Activated CD8-positive, alpha-beta T cell treated with anti-CD3 and anti-CD28 coated beads for 36 hours (primary cell): ENCODE measurements at regions not wholly inside any gene's neighbourhood (a gene's known extent, or its start where the extent isn't known, plus 50 kb on each side); places are given as distances from the start of the nearest gene placed in this dataset.

Source experiments
- ATAC-seq: fragments of 200-7000 bp; cut with Tn5 transposase; one replicate; pipeline ENCODE4 v1.10.0; 2021; ENCODE audit warnings: mild to moderate bottlenecking, moderate library complexity
- CTCF ChIA-PET: fragments of 350-600 bp; sonication (Branson Sonifier 250); formaldehyde crosslinking; loops from one replicate; lab custom pipeline; 2021; ENCODE audit warnings: antibody characterized with exemption; lab: Charles Lee
- POLR2A ChIA-PET: fragments of 350-600 bp; sonication (Branson Sonifier 250); formaldehyde crosslinking; loops from one replicate; lab custom pipeline; 2021; ENCODE audit warnings: antibody characterized with exemption; lab: Charles Lee
- DNase-seq: peaks from one replicate; pipeline ENCODE4 v3.0.0-alpha.2; 2020
- H3K27ac Mint-ChIP-seq: one replicate; pipeline ENCODE4 v1.8.0; 2021; ENCODE audit warnings: mild to moderate bottlenecking, mixed read lengths
- H3K27me3 Mint-ChIP-seq: one replicate; pipeline ENCODE4 v1.8.0; 2021; ENCODE audit warnings: mixed read lengths
- H3K36me3 Mint-ChIP-seq: one replicate; pipeline ENCODE4 v1.8.0; 2021; ENCODE audit warnings: low read depth, mixed read lengths
- H3K4me1 Mint-ChIP-seq: one replicate; pipeline ENCODE4 v1.8.0; 2021; ENCODE audit warnings: low read depth, mixed read lengths
- H3K4me3 Mint-ChIP-seq: one replicate; pipeline ENCODE4 v1.8.0; 2021; ENCODE audit warnings: mild to moderate bottlenecking, moderate library complexity, mixed read lengths
- H3K9me3 Mint-ChIP-seq: one replicate; pipeline ENCODE4 v1.8.0; 2021; ENCODE audit warnings: mixed read lengths
- CTCF ChIP-seq: fragments of 200-600 bp; IDR thresholded peaks from one replicate; pipeline ENCODE4 v1.8.0; 2022; ENCODE audit warnings: antibody characterized with exemption, mild to moderate bottlenecking
- intact Hi-C: fragments of 100-400 bp; cut with micrococcal nuclease; formaldehyde crosslinking; loops from one replicate; pipeline ENCODE4 v1.10.0; 2022

- ATAC-seq: no peak
- intact Hi-C loops: no loop called here
- POLR2A ChIA-PET: interaction anchor here (0.6 kb wide), 1 partner anchor 34 kb away, joined by 3 read pairs; no protein-coding TSS in a partner anchor
Measured at GRCh38 chr9:84163052-84163650, 177.4 kb downstream of the SLC28A3 start.

GRCh38 chr9:84166891-84167290, 173.7 kb downstream of the SLC28A3 start:
- Mint-ChIP-seq H3K36me3 (no peaks in the 10 kb centered on the region), H3K27ac (no peak overlapping the region), H3K4me1 (no peaks in the 10 kb centered on the region), H3K9me3 (no peaks in the 10 kb centered on the region), H3K27me3 (peaks cover 4% of the 10 kb centered on the region), H3K4me3 (no peak overlapping the region)
- no peak for DNase-seq
- intact Hi-C loops: no loop called here
- TF ChIP-seq CTCF: no peak
- ATAC-seq: no peak
- ChIA-PET CTCF (no interaction called here), POLR2A (no interaction called here)

More at GRCh38 chr9:84163052-84163650, 177.4 kb downstream of the SLC28A3 start:
- H3K27me3 Mint-ChIP-seq: peaks cover 19% of the 10 kb centered on the region
- H3K4me3 Mint-ChIP-seq: no peak overlapping the region
- no peaks in the 10 kb centered on the region for H3K36me3 Mint-ChIP-seq
- no peak for DNase-seq
- no peaks in the 10 kb centered on the region for H3K4me1 Mint-ChIP-seq
- H3K27ac Mint-ChIP-seq: no peak overlapping the region
- H3K9me3 Mint-ChIP-seq: no peaks in the 10 kb centered on the region
- no peak for TF ChIP-seq CTCF
- CTCF ChIA-PET: interaction anchor here (4.7 kb wide), 1 partner anchor 10 kb away, joined by 36 read pairs; no protein-coding TSS in a partner anchor

DNA sequence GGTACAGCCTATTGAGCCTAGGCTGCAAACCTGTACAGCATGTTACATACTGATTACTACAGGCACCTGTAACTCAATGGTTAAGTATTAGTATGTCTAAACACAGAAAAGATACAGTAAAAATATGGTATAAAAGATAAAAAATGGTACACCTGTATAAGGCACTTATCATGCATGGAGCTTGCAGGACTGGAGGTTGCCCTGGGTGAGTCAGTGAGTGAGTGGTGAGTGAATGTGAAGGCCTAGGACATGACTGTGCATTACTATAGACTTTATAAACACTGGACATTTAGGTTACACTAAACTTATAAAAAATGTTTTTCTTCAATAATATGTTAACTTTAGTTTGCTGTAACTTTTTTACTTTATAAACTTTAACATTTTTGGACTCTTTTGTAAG, 171.3 kb downstream of the SLC28A3 start:
- no peak for DNase-seq
- Mint-ChIP-seq H3K4me3 (no peak overlapping the region), H3K9me3 (no peaks in the 10 kb centered on the region), H3K4me1 (no peaks in the 10 kb centered on the region), H3K27ac (no peak overlapping the region), H3K36me3 (no peaks in the 10 kb centered on the region), H3K27me3 (no peaks in the 10 kb centered on the region)
- no peak for ATAC-seq
- TF ChIP-seq CTCF: no peak
- ChIA-PET POLR2A (no interaction called here), CTCF (interaction anchor here (1.2 to 1.5 kb wide), 2 partner anchors 33 to 232 kb away, joined by 4 read pairs; no protein-coding TSS in a partner anchor)
- intact Hi-C loops: no loop called here

DNA sequence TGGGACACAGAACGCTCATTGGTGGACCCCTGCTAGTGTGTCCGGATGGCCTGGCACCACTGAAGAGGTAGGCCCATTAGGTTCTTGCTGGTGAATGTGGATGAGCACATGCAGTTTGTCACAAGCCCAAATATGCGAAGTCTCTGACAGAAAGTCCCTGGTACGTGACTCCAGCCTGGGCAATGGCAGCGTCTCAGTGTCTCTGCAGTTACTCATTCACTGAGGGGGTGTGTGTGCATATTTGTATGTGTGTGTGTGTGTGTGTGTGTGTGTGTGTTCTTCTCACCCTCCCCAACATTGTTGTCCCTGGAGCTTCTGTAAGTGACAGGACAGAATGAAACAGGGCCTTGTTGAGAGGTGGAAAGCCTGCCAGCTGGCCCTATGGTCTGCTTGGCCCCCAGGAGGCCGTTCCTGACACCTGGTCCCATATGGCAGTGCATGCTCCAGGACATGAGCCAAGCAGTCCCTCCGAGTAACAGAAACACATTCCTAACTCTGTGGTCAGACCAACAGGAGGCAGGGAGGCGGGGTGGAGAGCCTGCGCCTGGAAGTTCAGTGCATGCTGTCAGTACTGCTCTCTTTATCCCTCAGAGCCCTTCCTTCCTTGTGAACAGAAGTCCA, 169.9 kb downstream of the SLC28A3 start:
- Mint-ChIP-seq H3K27ac (no peak overlapping the region), H3K9me3 (no peaks in the 10 kb centered on the region), H3K36me3 (no peaks in the 10 kb centered on the region), H3K4me3 (no peak overlapping the region), H3K27me3 (no peaks in the 10 kb centered on the region), H3K4me1 (no peaks in the 10 kb centered on the region)
- intact Hi-C loops: loop anchor here (5.0 kb wide), 1 partner anchor 233 kb away; no protein-coding TSS in a partner anchor
- CTCF ChIA-PET: interaction anchor here (0.9 kb wide), 1 partner anchor 233 kb away, joined by 3 read pairs; no protein-coding TSS in a partner anchor
- DNase-seq (no peak), ATAC-seq (no peak)
- POLR2A ChIA-PET: no interaction called here
- TF ChIP-seq CTCF: no peak

DNA sequence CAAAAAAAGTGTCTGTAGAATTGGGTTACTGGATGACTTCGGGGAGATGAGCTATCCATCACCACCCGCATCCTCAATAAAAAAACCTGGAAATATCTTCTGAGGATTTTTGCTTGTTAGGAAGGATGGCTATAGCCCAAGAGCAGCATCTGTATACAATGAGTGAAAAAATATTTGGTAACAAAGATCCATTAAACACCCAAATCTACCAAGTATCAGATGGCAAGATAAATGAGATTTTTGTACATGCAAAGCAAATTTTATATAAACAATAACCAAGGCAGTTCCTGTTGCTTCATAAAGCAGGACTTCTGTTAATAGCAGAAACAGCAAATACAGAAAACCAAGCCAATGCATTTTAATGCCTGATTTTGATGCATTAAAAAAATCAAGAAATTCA, 166.6 kb downstream of the SLC28A3 start:
- no peaks in the 10 kb centered on the region for H3K27me3 Mint-ChIP-seq
- ChIA-PET CTCF (interaction anchor here (0.7 to 3.4 kb wide), 28 partner anchors 10 to 553 kb away, joined by 3 to 43 read pairs (median 5); partner anchors contain the start of gene KIF27), POLR2A (no interaction called here)
- no peaks in the 10 kb centered on the region for H3K9me3 Mint-ChIP-seq
- H3K27ac Mint-ChIP-seq: no peak overlapping the region
- H3K36me3 Mint-ChIP-seq: no peaks in the 10 kb centered on the region
- ATAC-seq: no peak
- intact Hi-C loops: loop anchor here (5.0 kb wide), 1 partner anchor 237 kb away; no protein-coding TSS in a partner anchor
- DNase-seq: no peak
- H3K4me1 Mint-ChIP-seq: no peaks in the 10 kb centered on the region
- no peak for TF ChIP-seq CTCF
- H3K4me3 Mint-ChIP-seq: no peak overlapping the region
